Glutamatergic neuron (in vitro differentiated cells): ENCODE measurements at regions not wholly inside any gene's neighbourhood (a gene's known extent, or its start where the extent isn't known, plus 50 kb on each side); places are given as distances from the start of the nearest gene placed in this dataset.

Source experiments
- DNase-seq: peaks from one replicate; pipeline ENCODE4 v3.0.0; 2022
- H3K27ac Mint-ChIP-seq: one replicate; pipeline ENCODE4 v1.8.0; 2020; ENCODE audit warnings: mild to moderate bottlenecking, mixed read lengths, inconsistent platforms; ENCODE audit not compliant: unreplicated experiment
- H3K27me3 Mint-ChIP-seq: one replicate; pipeline ENCODE4 v1.8.0; 2020; ENCODE audit warnings: mild to moderate bottlenecking, moderate library complexity, mixed read lengths, inconsistent platforms; ENCODE audit not compliant: unreplicated experiment
- H3K36me3 Mint-ChIP-seq: one replicate; pipeline ENCODE4 v1.8.0; 2020; ENCODE audit warnings: mild to moderate bottlenecking, mixed read lengths, inconsistent platforms; ENCODE audit not compliant: unreplicated experiment
- H3K4me1 Mint-ChIP-seq: one replicate; pipeline ENCODE4 v1.8.0; 2020; ENCODE audit warnings: mild to moderate bottlenecking, low read depth, mixed read lengths, inconsistent platforms; ENCODE audit not compliant: unreplicated experiment
- H3K4me3 Mint-ChIP-seq: one replicate; pipeline ENCODE4 v1.8.0; 2020; ENCODE audit warnings: mild to moderate bottlenecking, mixed read lengths, inconsistent platforms; ENCODE audit not compliant: unreplicated experiment
- H3K9me3 Mint-ChIP-seq: one replicate; pipeline ENCODE4 v1.8.0; 2020; ENCODE audit warnings: mild to moderate bottlenecking, moderate library complexity, mixed read lengths, inconsistent platforms; ENCODE audit not compliant: unreplicated experiment
- CTCF ChIP-seq: fragments of 200-600 bp; sonication (generic); IDR thresholded peaks from one replicate; pipeline ENCODE4 v1.5.0; 2021; ENCODE audit not compliant: partially characterized antibody, unreplicated experiment

DNA sequence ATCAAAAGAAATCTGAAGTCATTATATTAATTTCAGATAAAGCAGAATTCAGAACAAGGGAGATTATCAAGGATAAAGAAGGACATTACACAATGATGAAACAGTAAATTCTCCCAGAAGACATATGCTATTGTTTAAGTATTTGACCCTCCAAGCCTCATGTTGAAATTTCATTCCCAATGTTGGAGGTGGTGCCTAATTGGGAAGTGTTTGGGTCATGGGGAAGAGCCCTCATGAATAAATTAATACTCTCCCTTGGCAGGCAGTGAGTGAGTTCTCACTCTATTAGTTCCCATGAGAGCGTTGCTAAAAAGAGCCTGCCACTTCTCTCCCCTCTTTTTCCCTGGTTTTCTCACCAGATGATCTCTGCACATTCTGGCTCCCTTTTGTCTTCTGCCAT, 249.9 kb upstream of the GRIA3 start:
- Mint-ChIP-seq H3K27ac (peak overlapping the region; percentile 83), H3K4me1 (peaks cover 4% of the 10 kb centered on the region)
- no peak for TF ChIP-seq CTCF

DNA sequence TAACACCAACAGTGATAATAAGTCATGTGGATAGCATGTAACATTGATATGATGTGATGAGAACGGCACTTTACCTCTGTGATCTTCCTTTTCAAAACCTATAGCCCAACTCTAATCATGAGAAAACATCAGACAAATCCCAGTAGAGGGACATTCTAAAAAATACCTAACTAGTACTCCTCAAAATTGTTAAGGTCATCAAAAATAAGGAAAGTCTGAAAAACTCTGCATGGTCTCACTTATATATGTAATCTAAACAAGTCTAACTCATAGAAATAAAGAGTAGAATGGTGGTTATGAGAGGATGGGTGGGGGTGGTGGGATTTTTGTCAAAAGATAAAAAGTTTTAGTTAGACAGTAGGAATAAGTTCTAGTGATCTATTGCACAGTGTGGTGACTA, 243.9 kb upstream of the GRIA3 start:
- no peaks in the 10 kb centered on the region for H3K9me3 Mint-ChIP-seq
- H3K27ac Mint-ChIP-seq = no peak overlapping the region
- no peak for TF ChIP-seq CTCF
- DNase-seq = no peak
- no peaks in the 10 kb centered on the region for H3K4me1 Mint-ChIP-seq
- H3K4me3 Mint-ChIP-seq = no peak overlapping the region
- H3K27me3 Mint-ChIP-seq = no peaks in the 10 kb centered on the region
- no peaks in the 10 kb centered on the region for H3K36me3 Mint-ChIP-seq

More for the DNA sequence above, 249.9 kb upstream of the GRIA3 start:
- peaks cover 2% of the 10 kb centered on the region for H3K9me3 Mint-ChIP-seq
- no peak for DNase-seq
- peak overlapping the region; percentile 16 for H3K4me3 Mint-ChIP-seq
- H3K36me3 Mint-ChIP-seq = no peaks in the 10 kb centered on the region
- H3K27me3 Mint-ChIP-seq = no peaks in the 10 kb centered on the region

- Mint-ChIP-seq H3K4me1 (no peaks in the 10 kb centered on the region), H3K4me3 (no peak overlapping the region), H3K9me3 (no peaks in the 10 kb centered on the region), H3K27me3 (no peaks in the 10 kb centered on the region), H3K27ac (no peak overlapping the region), H3K36me3 (no peaks in the 10 kb centered on the region)
- TF ChIP-seq CTCF = no peak
- DNase-seq = no peak
These were observed 242.3 kb upstream of the GRIA3 start for GRCh38 chrX:122941806-122942205.

GRCh38 chrX:122943918-122944317, 240.2 kb upstream of the GRIA3 start:
- no peaks in the 10 kb centered on the region for H3K27me3 Mint-ChIP-seq
- no peak for DNase-seq
- H3K36me3 Mint-ChIP-seq = no peaks in the 10 kb centered on the region
- no peak overlapping the region for H3K4me3 Mint-ChIP-seq
- no peaks in the 10 kb centered on the region for H3K9me3 Mint-ChIP-seq
- no peak for TF ChIP-seq CTCF
- no peaks in the 10 kb centered on the region for H3K4me1 Mint-ChIP-seq
- H3K27ac Mint-ChIP-seq = no peak overlapping the region

- no peak overlapping the region for H3K4me3 Mint-ChIP-seq
These were observed 238.8 kb upstream of the GRIA3 start for GRCh38 chrX:122945328-122945727.

More at GRCh38 chrX:122945328-122945727, 238.8 kb upstream of the GRIA3 start:
- Mint-ChIP-seq H3K27me3 (no peaks in the 10 kb centered on the region), H3K9me3 (no peaks in the 10 kb centered on the region), H3K36me3 (no peaks in the 10 kb centered on the region), H3K4me1 (no peaks in the 10 kb centered on the region), H3K27ac (no peak overlapping the region)
- no peak for DNase-seq
- no peak for TF ChIP-seq CTCF
